ENCODE measurements at regions not wholly inside any gene's neighbourhood (a gene's known extent, or its start where the extent isn't known, plus 50 kb on each side); places are given as distances from the start of the nearest gene placed in this dataset.

- no peak for TF ChIP-seq CTCF (IDR thresholded peaks at IDR 0.05)
- TF ChIP-seq POLR2A (IDR thresholded peaks at IDR 0.05), result no peak
Observed at GRCh38 chr1:233453433-233454200, 126.1 kb downstream of the MAP3K21 start.
